Keratinocyte (primary cell): ENCODE measurements at regions not wholly inside any gene's neighbourhood (a gene's known extent, or its start where the extent isn't known, plus 50 kb on each side); places are given as distances from the start of the nearest gene placed in this dataset.

Experiments used
- DNase-seq: peaks from one replicate; pipeline ENCODE4 v3.0.0-alpha.2; 2011; ENCODE audit warnings: low read depth, missing footprints, low spot score
- FAIRE-seq: peaks from 2 replicates; lab custom pipeline; 2011; peaks lifted over from hg19 to GRCh38; lab: Jason Lieb, UNC
- H2AFZ ChIP-seq: 2 replicates; pipeline ENCODE4 v1.6.0; 2012; ENCODE audit warnings: low read length, control low read depth, inconsistent platforms; ENCODE audit not compliant: control insufficient read depth
- H3K27ac ChIP-seq: 2 replicates; pipeline ENCODE4 v1.5.1; 2011; ENCODE audit warnings: low read length; ENCODE audit not compliant: control insufficient read depth, insufficient read depth
- H3K27me3 ChIP-seq: 3 replicates; pipeline ENCODE4 v1.6.0; 2011; ENCODE audit warnings: low read length; ENCODE audit not compliant: control insufficient read depth, insufficient read depth; ENCODE audit errors: extremely low read depth
- H3K36me3 ChIP-seq, 2 experiments: 2 replicates in 1 of 2; 3 replicates in 1 of 2; pipeline ENCODE4 v1.5.1; 2011; ENCODE audit warnings: low read length in 2 of 2, mild to moderate bottlenecking in 1 of 2; ENCODE audit not compliant: control insufficient read depth in 2 of 2, insufficient read depth in 2 of 2; ENCODE audit errors: extremely low read depth in 1 of 2
- H3K4me1 ChIP-seq: 3 replicates; pipeline ENCODE4 v1.5.1; 2011; ENCODE audit warnings: low read length; ENCODE audit not compliant: control insufficient read depth, insufficient read depth; ENCODE audit errors: extremely low read depth
- H3K4me2 ChIP-seq: 3 replicates; pipeline ENCODE4 v1.6.0; 2011; ENCODE audit warnings: low read depth, low read length; ENCODE audit not compliant: control insufficient read depth, insufficient read depth; ENCODE audit errors: extremely low read depth
- H3K4me3 ChIP-seq, 3 experiments: fragments of 200-600 bp in 1 of 3; sonication (generic) in 1 of 3; 2 replicates in 2 of 3; 3 replicates in 1 of 3; pipeline ENCODE4 v1.5.1; 2011 to 2016; ENCODE audit warnings: low read length in 3 of 3, mild to moderate bottlenecking in 3 of 3, control low read depth in 2 of 3, inconsistent platforms in 1 of 3, low read depth in 1 of 3, mixed read lengths in 1 of 3, mixed run types in 1 of 3, moderate library complexity in 1 of 3; ENCODE audit not compliant: control insufficient read depth in 2 of 3, insufficient read depth in 2 of 3; ENCODE audit errors: extremely low read depth in 1 of 3
- H3K79me2 ChIP-seq: 2 replicates; pipeline ENCODE4 v1.6.0; 2012; ENCODE audit warnings: low read length; ENCODE audit not compliant: control insufficient read depth, insufficient read depth
- H3K9ac ChIP-seq: 3 replicates; pipeline ENCODE4 v1.6.0; 2011; ENCODE audit warnings: low read length; ENCODE audit not compliant: control insufficient read depth, insufficient read depth; ENCODE audit errors: extremely low read depth
- H3K9me1 ChIP-seq: 3 replicates; pipeline ENCODE4 v1.6.0; 2011; ENCODE audit warnings: low read length; ENCODE audit not compliant: control insufficient read depth, insufficient read depth; ENCODE audit errors: extremely low read depth
- H3K9me3 ChIP-seq: 2 replicates; pipeline ENCODE4 v1.5.1; 2012; ENCODE audit warnings: low read depth, low read length; ENCODE audit not compliant: control insufficient read depth
- H4K20me1 ChIP-seq: 3 replicates; pipeline ENCODE4 v1.6.0; 2011; ENCODE audit warnings: low read length; ENCODE audit not compliant: control insufficient read depth, insufficient read depth; ENCODE audit errors: extremely low read depth
- CTCF ChIP-seq, 3 experiments: IDR thresholded peaks in 1 of 3; conservative IDR thresholded peaks in 1 of 3; optimal IDR thresholded peaks in 1 of 3; 2 replicates in 2 of 3; 3 replicates in 1 of 3; pipeline versions ENCODE3 to v1.5.1; 2011; ENCODE audit warnings: low read length in 3 of 3, mild to moderate bottlenecking in 3 of 3, moderate library complexity in 2 of 3, control low read depth in 1 of 3, inconsistent platforms in 1 of 3; ENCODE audit not compliant: insufficient read depth in 2 of 3; ENCODE audit errors: extremely low read depth in 1 of 3
- EZH2 ChIP-seq: IDR thresholded peaks from one replicate; pipeline ENCODE4 v1.6.1; 2012; ENCODE audit warnings: inconsistent platforms, mild to moderate bottlenecking, low read length, moderate library complexity
- dilution Hi-C: fragments of 300-500 bp; cut with MboI; formaldehyde crosslinking; loops from one replicate; pipeline ENCODE4 v1.7.0; 2020; ENCODE audit warnings: low sequenced_read_pairs; ENCODE audit not compliant: extremely low pct_ligation_motif_present

GRCh38 chr2:59920961-59921360 lies 632.5 kb downstream of the BCL11A start:
- Histone ChIP-seq H3K4me3 (no peak overlapping the region), H3K27ac (no peak overlapping the region), H3K9me3 (no peaks in the 10 kb centered on the region), H4K20me1 (no peaks in the 10 kb centered on the region), H3K9ac (no peak overlapping the region), H3K36me3 (no peaks in the 10 kb centered on the region), H3K79me2 (no peaks in the 10 kb centered on the region), H3K4me1 (no peaks in the 10 kb centered on the region), H3K9me1 (no peaks in the 10 kb centered on the region), H2AFZ (no peak overlapping the region), H3K27me3 (no peaks in the 10 kb centered on the region), H3K4me2 (no peak overlapping the region)
- TF ChIP-seq CTCF (optimal IDR thresholded peaks at IDR 0.05 in 1 of 3, IDR thresholded peaks at IDR 0.05 in 1 of 3, conservative IDR thresholded peaks at IDR 0.05 in 1 of 3; ENCODE audit: extremely low read depth in 1 of 3, insufficient read depth in 2 of 3, low read length in 3 of 3) (no peak), EZH2 (no peak)
- dilution Hi-C loops = no loop called here
- no peak for FAIRE-seq
- no peak for DNase-seq

- no peak for DNase-seq
- dilution Hi-C loops = no loop called here
- no peak for FAIRE-seq
- no peak overlapping the region for H3K4me2 ChIP-seq
- no peaks in the 10 kb centered on the region for H3K4me1 ChIP-seq
- H3K9me1 ChIP-seq = no peaks in the 10 kb centered on the region
- H3K36me3 ChIP-seq = no peaks in the 10 kb centered on the region
- TF ChIP-seq EZH2 (no peak), CTCF (optimal IDR thresholded peaks at IDR 0.05 in 1 of 3, IDR thresholded peaks at IDR 0.05 in 1 of 3, conservative IDR thresholded peaks at IDR 0.05 in 1 of 3; ENCODE audit: extremely low read depth in 1 of 3, insufficient read depth in 2 of 3, low read length in 3 of 3) (no peak)
- no peaks in the 10 kb centered on the region for H3K79me2 ChIP-seq
- H4K20me1 ChIP-seq = no peaks in the 10 kb centered on the region
- no peak overlapping the region for H3K9ac ChIP-seq
- H3K27ac ChIP-seq = no peak overlapping the region
- H3K4me3 ChIP-seq = no peak overlapping the region
- no peaks in the 10 kb centered on the region for H3K9me3 ChIP-seq
- H3K27me3 ChIP-seq = no peaks in the 10 kb centered on the region
- H2AFZ ChIP-seq = no peak overlapping the region
Measured at GRCh38 chr2:59920307-59920706, 633.1 kb downstream of the BCL11A start.
